DOHH2 (cell line): ENCODE measurements at regions not wholly inside any gene's neighbourhood (a gene's known extent, or its start where the extent isn't known, plus 50 kb on each side); places are given as distances from the start of the nearest gene placed in this dataset.

Source experiments
- CTCF ChIP-seq: fragments of 200-600 bp; sonication (generic); IDR thresholded peaks from one replicate; pipeline ENCODE4 v1.5.1; 2014; ENCODE audit warnings: antibody characterized with exemption, mild to moderate bottlenecking, low read depth, low read length; ENCODE audit not compliant: poor library complexity, severe bottlenecking
- EZH2phosphoT487 ChIP-seq: fragments of 200-600 bp; sonication (generic); IDR thresholded peaks from 2 replicates; pipeline ENCODE4 v1.6.1; 2017; ENCODE audit warnings: borderline replicate concordance, mild to moderate bottlenecking, antibody characterized with exemption, low read length, moderate library complexity, mixed read lengths

DNA sequence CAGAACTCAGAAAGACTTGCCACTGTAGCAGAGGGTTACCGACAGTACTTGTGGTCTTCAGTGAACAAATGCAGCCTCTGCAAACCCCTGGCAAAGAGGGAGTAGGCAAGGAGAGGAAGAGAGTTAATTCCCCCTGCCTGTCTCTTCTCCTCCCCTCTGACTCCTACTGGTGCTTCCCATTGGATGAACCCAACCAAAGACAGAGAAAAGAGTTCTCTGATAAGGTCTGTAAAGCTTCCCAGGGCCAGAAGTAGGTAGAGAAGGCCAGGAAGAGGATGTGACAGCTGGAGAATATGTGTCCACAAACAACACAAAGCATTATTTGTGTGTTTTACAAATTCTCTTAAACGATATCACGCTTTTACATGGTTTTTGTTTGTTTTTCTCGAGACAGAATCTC is 66.6 kb upstream of the GPCPD1 start:
- TF ChIP-seq CTCF (no peak), EZH2phosphoT487 (no peak)
